Activated T-cell treated with anti-CD3 and anti-CD28 coated beads, Interleukin-2, amount 50 U/mL, for 24 hours (primary cell): ENCODE measurements at regions not wholly inside any gene's neighbourhood (a gene's known extent, or its start where the extent isn't known, plus 50 kb on each side); places are given as distances from the start of the nearest gene placed in this dataset.

ENCODE experiments used
- DNase-seq: peaks from one replicate; pipeline ENCODE4 v3.0.0-alpha.2; 2020
- H3K27ac Mint-ChIP-seq: 2 replicates; pipeline ENCODE4 v1.8.0; 2020; ENCODE audit warnings: mild to moderate bottlenecking, mixed read lengths
- H3K27me3 Mint-ChIP-seq: 2 replicates; pipeline ENCODE4 v1.8.0; 2020; ENCODE audit warnings: mixed read lengths
- H3K36me3 Mint-ChIP-seq: 2 replicates; pipeline ENCODE4 v1.8.0; 2020; ENCODE audit warnings: low read depth, mixed read lengths
- H3K4me1 Mint-ChIP-seq: 2 replicates; pipeline ENCODE4 v1.8.0; 2020; ENCODE audit warnings: low read depth, mixed read lengths
- H3K4me3 Mint-ChIP-seq: 2 replicates; pipeline ENCODE4 v1.8.0; 2020; ENCODE audit warnings: mild to moderate bottlenecking, moderate library complexity, mixed read lengths
- H3K9me3 Mint-ChIP-seq: 2 replicates; pipeline ENCODE4 v1.8.0; 2020; ENCODE audit warnings: mixed read lengths

GRCh38 chr1:201690528-201690927 is 138.4 kb upstream of the IPO9 start:
- no peaks in the 10 kb centered on the region for H3K4me1 Mint-ChIP-seq
- peaks cover 2% of the 10 kb centered on the region for H3K9me3 Mint-ChIP-seq
- no peak overlapping the region for H3K27ac Mint-ChIP-seq
- H3K4me3 Mint-ChIP-seq: no peak overlapping the region
- no peaks in the 10 kb centered on the region for H3K36me3 Mint-ChIP-seq
- H3K27me3 Mint-ChIP-seq: no peaks in the 10 kb centered on the region
- DNase-seq: no peak

DNA sequence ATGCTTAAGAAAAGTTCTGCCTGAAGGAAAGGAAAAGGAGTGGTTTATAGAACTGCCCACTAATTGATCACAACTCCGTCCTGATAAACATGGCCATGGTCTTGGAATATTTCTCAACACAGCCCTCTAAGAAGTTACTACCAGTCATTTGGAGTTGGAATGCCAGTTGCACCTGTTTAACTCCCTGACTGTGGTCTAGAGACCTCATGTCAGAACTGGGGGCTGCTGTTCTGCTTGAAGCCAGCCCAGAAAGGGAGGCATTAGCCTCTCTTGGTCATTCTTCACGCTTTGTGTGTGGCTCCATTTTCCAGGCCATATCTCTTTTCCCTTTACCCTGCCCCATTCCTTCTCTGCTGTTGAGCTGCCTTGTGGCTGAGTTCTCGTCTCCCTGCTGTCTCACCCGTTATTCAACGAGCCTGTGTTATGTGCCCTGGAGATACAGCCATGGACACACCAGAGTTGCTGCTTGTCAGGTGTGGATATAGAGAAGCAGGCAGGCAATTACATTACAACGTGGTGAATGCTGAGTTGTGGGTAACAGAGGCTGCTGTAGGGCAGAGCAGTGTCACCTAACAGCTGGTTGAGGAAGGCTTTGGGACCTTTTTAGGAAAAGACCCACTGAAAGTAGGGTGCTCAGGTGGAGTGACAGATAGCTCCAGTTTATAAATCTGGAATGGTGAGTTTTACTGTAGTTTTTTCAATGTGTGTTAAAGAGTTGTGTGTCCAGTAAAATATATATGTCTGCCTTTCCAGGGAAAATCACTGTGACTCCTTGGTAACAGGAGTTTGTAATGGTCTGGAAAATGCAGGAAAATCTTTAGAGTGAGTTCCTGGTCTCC is 137.0 kb upstream of the IPO9 start:
- Mint-ChIP-seq H3K9me3 (peaks cover 2% of the 10 kb centered on the region), H3K27me3 (no peaks in the 10 kb centered on the region), H3K27ac (no peak overlapping the region), H3K4me1 (no peaks in the 10 kb centered on the region), H3K36me3 (no peaks in the 10 kb centered on the region), H3K4me3 (no peak overlapping the region)
- no peak for DNase-seq

DNA sequence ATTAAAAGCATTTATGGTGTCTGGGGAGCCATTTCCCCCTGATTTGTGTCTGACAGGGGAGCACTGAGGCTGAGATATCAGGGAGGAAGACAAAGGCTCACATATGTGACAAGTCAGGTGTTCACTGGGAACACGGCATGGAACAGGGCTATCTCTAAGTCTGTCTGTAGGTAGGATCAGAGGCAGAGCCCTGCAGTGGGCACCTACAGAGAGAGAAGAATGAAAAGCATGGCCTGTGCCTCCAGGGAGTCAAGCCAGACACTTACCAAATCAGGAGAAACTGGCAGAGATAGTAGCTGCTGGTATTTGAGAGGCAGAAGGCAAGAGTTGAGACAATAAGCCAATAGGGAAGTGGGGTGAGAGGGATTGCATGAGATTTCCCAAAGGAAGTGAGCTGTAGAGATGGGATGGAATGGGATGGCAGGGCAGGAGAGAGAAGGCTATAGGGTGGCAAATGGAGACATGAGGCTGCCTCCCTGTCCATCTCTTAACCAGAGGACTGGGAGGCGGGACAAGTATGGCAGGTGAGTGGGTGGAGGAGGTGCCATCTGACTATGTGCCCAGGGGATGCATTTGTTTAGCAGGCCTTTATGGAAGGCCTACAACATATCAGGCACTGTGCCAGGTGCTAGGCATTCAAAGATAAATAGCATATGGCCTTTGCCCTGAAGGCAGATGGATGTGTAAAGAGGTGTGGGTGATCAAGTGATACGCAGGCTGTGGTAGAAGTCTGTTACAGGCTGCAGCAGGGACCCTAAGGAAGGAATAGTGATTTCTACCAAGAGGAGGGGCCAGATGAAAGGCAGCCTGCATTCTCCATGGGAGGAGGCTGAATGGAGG is 136.2 kb upstream of the IPO9 start:
- no peak for DNase-seq
- H3K9me3 Mint-ChIP-seq: peaks cover 2% of the 10 kb centered on the region
- no peaks in the 10 kb centered on the region for H3K27me3 Mint-ChIP-seq
- no peak overlapping the region for H3K4me3 Mint-ChIP-seq
- no peaks in the 10 kb centered on the region for H3K4me1 Mint-ChIP-seq
- no peak overlapping the region for H3K27ac Mint-ChIP-seq
- H3K36me3 Mint-ChIP-seq: no peaks in the 10 kb centered on the region

DNA sequence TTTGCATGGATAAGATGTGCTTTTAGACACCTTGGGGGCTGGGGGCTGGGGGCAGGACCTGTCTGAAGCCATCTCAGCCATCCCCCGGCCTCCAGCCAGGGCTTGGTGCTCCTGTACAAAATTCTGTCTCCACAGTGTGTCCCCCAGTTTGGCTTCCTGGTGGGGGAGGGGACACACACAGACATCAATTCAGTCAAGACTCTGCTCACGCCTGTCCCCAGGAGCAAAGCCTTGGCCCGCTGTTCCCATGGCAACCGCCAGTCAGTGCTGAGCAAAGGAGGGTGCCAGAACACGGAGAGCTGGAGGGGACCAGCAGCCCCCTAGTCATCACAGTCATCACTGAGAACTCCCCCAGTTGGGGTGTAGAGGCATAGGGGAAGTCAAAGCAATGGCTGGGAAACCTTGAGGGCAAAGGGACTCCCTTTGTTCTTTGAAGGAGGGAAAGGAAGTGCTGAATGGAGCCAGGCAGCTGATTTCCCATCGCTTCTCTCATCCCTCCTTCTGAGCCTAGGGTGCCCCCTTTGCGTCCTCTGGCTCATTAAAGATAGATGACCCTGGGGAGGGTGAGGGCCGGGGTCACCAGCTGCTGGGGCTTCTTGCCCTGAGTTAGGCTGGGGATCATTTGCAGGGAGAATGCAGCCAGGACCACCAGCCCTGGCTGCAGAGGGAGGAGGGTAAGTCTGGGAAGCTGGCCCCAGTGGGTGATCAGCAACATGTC is 134.9 kb upstream of the IPO9 start:
- no peak for DNase-seq
- H3K4me1 Mint-ChIP-seq: no peaks in the 10 kb centered on the region
- H3K9me3 Mint-ChIP-seq: peaks cover 2% of the 10 kb centered on the region
- no peaks in the 10 kb centered on the region for H3K27me3 Mint-ChIP-seq
- H3K36me3 Mint-ChIP-seq: no peaks in the 10 kb centered on the region
- no peak overlapping the region for H3K4me3 Mint-ChIP-seq
- no peak overlapping the region for H3K27ac Mint-ChIP-seq

DNA sequence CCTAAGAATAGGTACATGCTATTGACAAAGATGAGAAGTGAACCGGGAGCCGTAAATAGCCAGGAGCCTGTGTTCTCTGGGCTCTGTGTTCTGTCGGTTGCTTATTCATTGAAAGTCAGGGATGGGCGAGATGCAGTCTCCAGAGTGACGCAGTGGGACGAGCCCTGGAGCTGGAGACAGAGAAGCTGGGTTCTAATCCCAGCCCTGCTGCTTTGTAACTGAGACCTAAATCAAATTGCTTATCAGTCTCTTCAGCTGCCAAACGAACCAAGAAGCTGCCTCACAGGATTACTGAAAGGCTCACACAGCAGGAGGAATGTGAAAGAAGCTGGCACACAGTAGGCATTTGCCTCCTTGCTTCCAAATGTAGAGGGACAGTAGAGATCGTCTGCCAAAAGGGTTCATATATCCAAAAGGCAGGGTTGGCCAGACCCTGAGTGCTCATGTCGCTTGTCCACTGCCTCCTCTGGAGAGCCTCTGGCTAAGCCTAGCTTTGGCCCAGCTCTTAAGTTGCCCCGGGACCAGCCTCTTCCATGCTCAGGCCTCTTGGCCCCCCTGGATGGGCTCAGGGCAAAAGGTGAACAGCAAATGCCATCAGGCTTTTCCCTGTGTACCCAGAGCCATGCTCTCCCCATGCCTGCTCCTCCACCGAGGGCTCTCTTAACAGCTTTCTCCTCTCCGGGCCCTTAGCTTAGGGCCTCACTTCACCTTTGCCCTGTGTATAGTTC is 134.2 kb upstream of the IPO9 start:
- Mint-ChIP-seq H3K36me3 (no peaks in the 10 kb centered on the region), H3K27me3 (no peaks in the 10 kb centered on the region), H3K27ac (no peak overlapping the region), H3K4me3 (no peak overlapping the region), H3K4me1 (no peaks in the 10 kb centered on the region), H3K9me3 (peaks cover 2% of the 10 kb centered on the region)
- DNase-seq: no peak

DNA sequence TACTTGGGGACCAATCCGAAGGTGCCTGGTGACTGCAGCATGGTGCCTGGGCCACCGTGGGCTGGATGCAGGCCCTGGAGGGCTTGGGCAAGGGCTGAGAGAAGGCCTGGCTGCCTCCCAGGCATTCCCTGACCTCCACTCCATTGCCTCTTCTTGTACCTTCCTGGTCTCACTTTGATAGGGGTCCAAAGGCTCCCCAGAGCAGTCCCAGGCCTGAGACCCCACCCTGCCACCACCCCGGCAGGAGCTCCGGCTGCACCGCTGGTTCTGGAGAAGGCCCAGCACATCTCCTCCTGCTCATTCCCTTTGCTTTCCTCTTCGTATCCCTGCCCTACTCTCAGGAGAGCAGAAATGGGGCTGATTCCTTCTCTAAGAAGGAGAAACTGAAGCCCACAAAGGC is 133.3 kb upstream of the IPO9 start:
- Mint-ChIP-seq H3K4me3 (no peak overlapping the region), H3K9me3 (peaks cover 1% of the 10 kb centered on the region), H3K36me3 (no peaks in the 10 kb centered on the region), H3K27me3 (no peaks in the 10 kb centered on the region), H3K4me1 (no peaks in the 10 kb centered on the region), H3K27ac (no peak overlapping the region)
- no peak for DNase-seq

DNA sequence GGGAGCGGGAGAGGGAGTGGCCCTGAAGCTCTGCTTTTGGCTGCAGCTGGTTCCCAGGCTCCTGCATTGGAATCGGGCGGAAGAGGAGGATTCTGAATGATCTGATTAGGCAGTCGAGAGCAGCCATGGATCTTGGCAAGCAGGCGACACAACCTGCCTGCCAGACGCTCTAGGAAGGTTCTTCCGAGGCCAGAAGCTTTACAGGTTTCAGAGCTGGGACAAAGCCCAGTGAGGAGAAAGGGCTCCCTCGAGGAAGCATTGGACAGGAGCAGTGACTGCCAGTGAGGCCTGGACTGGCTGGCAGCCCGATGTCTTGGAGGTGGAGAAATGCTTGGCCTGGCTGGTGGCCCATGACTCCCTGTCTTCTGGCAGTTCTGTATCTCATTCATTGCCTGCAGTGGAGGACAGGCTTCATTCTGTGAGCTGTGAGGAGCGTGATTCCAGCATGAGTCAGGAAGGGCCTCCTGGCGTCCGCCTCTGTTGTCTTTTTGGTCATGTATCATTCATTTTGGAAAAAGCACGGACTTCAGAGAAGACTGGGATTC is 132.7 kb upstream of the IPO9 start:
- no peak for DNase-seq
- Mint-ChIP-seq H3K9me3 (no peaks in the 10 kb centered on the region), H3K4me3 (no peak overlapping the region), H3K4me1 (no peaks in the 10 kb centered on the region), H3K27ac (no peak overlapping the region), H3K27me3 (no peaks in the 10 kb centered on the region), H3K36me3 (no peaks in the 10 kb centered on the region)

GRCh38 chr1:201697174-201697573 is 131.8 kb upstream of the IPO9 start:
- no peak overlapping the region for H3K27ac Mint-ChIP-seq
- H3K36me3 Mint-ChIP-seq: no peaks in the 10 kb centered on the region
- H3K9me3 Mint-ChIP-seq: peaks cover 6% of the 10 kb centered on the region
- no peak for DNase-seq
- no peaks in the 10 kb centered on the region for H3K27me3 Mint-ChIP-seq
- no peaks in the 10 kb centered on the region for H3K4me1 Mint-ChIP-seq
- no peak overlapping the region for H3K4me3 Mint-ChIP-seq

GRCh38 chr1:201701831-201702230 is 127.1 kb upstream of the IPO9 start:
- Mint-ChIP-seq H3K9me3 (peaks cover 6% of the 10 kb centered on the region), H3K27me3 (peaks cover 5% of the 10 kb centered on the region), H3K4me3 (no peak overlapping the region), H3K27ac (no peak overlapping the region), H3K4me1 (no peaks in the 10 kb centered on the region), H3K36me3 (no peaks in the 10 kb centered on the region)
- DNase-seq: no peak

- peaks cover 5% of the 10 kb centered on the region for H3K27me3 Mint-ChIP-seq
- H3K9me3 Mint-ChIP-seq: peaks cover 6% of the 10 kb centered on the region
- DNase-seq: no peak
- H3K36me3 Mint-ChIP-seq: no peaks in the 10 kb centered on the region
- no peak overlapping the region for H3K4me3 Mint-ChIP-seq
- H3K27ac Mint-ChIP-seq: no peak overlapping the region
- H3K4me1 Mint-ChIP-seq: no peaks in the 10 kb centered on the region
Observed at GRCh38 chr1:201702936-201703335, 126.0 kb upstream of the IPO9 start.

GRCh38 chr1:201703621-201704438 is 125.1 kb upstream of the IPO9 start:
- no peak overlapping the region for H3K27ac Mint-ChIP-seq
- peak; percentile 78 for DNase-seq
- peaks cover 5% of the 10 kb centered on the region for H3K27me3 Mint-ChIP-seq
- no peaks in the 10 kb centered on the region for H3K36me3 Mint-ChIP-seq
- H3K4me1 Mint-ChIP-seq: no peaks in the 10 kb centered on the region
- no peak overlapping the region for H3K4me3 Mint-ChIP-seq
- H3K9me3 Mint-ChIP-seq: peaks cover 6% of the 10 kb centered on the region

DNA sequence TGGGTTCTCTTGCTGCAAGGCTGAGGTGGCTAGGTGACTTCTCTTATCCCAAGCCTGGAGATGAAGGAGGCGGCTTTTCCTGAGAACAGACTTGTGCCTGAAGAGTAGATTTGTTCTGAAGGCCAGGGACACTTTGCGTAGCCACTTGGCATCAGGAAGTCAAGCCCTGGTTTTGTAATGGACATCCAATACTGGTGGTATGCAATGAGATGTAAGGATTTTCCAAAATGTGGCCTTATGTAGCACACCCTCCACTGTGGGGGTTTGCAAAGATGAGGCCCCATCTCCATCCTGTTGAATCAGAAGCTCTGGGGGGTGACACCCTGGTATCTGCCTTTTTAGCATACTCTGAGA is 124.5 kb upstream of the IPO9 start:
- Mint-ChIP-seq H3K9me3 (peaks cover 6% of the 10 kb centered on the region), H3K27me3 (peaks cover 5% of the 10 kb centered on the region), H3K4me3 (no peak overlapping the region), H3K36me3 (no peaks in the 10 kb centered on the region), H3K27ac (no peak overlapping the region), H3K4me1 (no peaks in the 10 kb centered on the region)
- DNase-seq: no peak

DNA sequence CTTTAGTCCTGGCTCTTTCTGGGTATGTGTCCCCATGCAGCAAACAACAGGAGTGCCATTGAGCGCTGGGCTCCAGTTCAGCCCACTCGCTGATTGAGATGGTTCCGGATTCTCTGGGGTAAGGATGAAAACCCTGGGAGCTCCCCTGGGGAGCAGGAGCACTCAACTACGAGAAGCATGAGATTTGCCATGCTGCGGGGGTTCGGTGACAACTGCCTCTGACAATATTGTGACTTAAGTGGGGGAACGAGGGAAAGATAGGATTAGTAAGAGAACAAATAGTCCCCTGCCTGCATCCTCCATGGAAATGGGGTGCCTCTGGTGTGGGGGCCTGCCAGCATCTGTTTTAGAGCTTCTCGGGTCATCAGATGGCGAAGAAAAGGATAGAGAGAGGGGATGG is 123.6 kb upstream of the IPO9 start:
- Mint-ChIP-seq H3K4me1 (no peaks in the 10 kb centered on the region), H3K9me3 (peaks cover 6% of the 10 kb centered on the region), H3K36me3 (no peaks in the 10 kb centered on the region), H3K27me3 (peaks cover 5% of the 10 kb centered on the region), H3K27ac (no peak overlapping the region), H3K4me3 (no peak overlapping the region)
- no peak for DNase-seq
